GM20000 (cell line): ENCODE measurements at regions not wholly inside any gene's neighbourhood (a gene's known extent, or its start where the extent isn't known, plus 50 kb on each side); places are given as distances from the start of the nearest gene placed in this dataset.
"Not testable (repeated sequence)": the region's sequence is repeated elsewhere in the genome, so short reads cannot be mapped to it uniquely, and the experiment has no call there.

ENCODE experiments used
- DNase-seq: peaks from one replicate; pipeline ENCODE4 v3.0.0; 2012; ENCODE audit warnings: low spot score
- CTCF ChIP-seq: IDR thresholded peaks from 2 replicates; pipeline ENCODE4 v1.5.1; 2012; ENCODE audit warnings: mild to moderate bottlenecking, control low read depth; ENCODE audit errors: extremely low read depth, missing control alignments

- TF ChIP-seq CTCF: no peak
- DNase-seq: no peak
These were observed 94.6 kb upstream of the MEGF10 start for GRCh38 chr5:127196042-127196441.

- not testable (repeated sequence) for DNase-seq
These were observed 93.0 kb upstream of the MEGF10 start for GRCh38 chr5:127197402-127198167.

GRCh38 chr5:127202738-127203137 lies 87.9 kb upstream of the MEGF10 start:
- DNase-seq: not testable (repeated sequence)

- DNase-seq: no peak
- TF ChIP-seq CTCF: no peak
These were observed 86.8 kb upstream of the MEGF10 start for GRCh38 chr5:127203818-127204217.

- no peak for DNase-seq
- TF ChIP-seq CTCF: no peak
These were observed 85.4 kb upstream of the MEGF10 start for GRCh38 chr5:127205147-127205546.

GRCh38 chr5:127206320-127207113 lies 84.1 kb upstream of the MEGF10 start:
- DNase-seq: no peak
- no peak for TF ChIP-seq CTCF

- TF ChIP-seq CTCF: no peak
- DNase-seq: no peak
These were observed 80.6 kb upstream of the MEGF10 start for GRCh38 chr5:127210042-127210441.

GRCh38 chr5:127213231-127213630 lies 77.4 kb upstream of the MEGF10 start:
- TF ChIP-seq CTCF: no peak
- no peak for DNase-seq
